NCI-H146 treated with DMSO at 0.1 percent for 48 hours (cell line): ENCODE measurements at regions not wholly inside any gene's neighbourhood (a gene's known extent, or its start where the extent isn't known, plus 50 kb on each side); places are given as distances from the start of the nearest gene placed in this dataset.
"Not testable (repeated sequence)": the region's sequence is repeated elsewhere in the genome, so short reads cannot be mapped to it uniquely, and the experiment has no call there.

Experiments
- DNase-seq: peaks from one replicate; lab custom pipeline; 2025; ENCODE audit not compliant: unreplicated experiment; lab: John Stamatoyannopoulos, UW

DNA sequence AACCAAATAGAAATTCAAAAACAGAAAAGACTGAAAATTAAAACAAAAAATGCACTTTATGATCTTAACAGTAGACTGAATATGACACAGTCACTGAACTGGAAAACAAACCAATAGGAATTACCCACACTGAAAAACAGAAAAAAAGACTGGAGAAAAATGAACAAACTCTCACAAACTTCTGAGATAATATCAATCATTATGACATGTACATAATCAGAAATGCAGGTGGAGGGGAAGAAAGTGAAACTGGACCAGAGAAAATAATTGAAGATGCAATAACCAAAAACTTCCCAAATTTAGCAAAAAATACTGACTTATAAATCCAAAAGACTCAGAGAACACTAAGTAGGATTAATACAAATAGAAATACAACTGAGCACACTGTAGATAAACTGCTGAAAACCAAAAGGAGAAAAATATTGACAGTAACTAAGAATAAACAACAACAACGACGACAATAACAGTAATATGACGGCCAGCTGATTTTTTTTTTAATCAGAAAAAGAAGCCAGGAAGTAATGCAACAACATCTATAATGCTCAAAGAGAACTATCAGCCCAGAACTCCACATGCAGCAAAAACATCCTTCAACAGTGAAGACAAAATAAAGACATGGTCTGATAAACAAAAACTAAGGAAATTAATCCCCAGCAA, 108.1 kb downstream of the ZFAND4 start:
- DNase-seq, result no peak

DNA sequence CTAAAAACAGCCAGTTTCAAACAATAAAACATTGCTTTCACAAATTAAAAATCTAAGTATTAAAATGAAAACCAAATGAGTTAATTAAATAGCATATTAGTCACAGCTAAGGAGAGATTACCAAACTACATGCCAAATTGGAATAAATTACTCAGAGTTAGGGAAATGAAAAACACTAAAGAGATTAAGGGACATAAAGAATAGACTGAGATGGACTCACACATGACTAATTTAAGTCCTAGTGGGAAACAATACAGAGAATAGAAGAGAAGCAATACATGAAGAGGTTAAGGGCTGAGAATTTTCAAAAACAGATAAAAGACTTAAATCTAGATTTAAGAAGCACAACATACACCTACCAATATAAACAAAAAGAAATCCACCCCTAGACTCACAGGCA, 110.6 kb downstream of the ZFAND4 start:
- no peak for DNase-seq

DNA sequence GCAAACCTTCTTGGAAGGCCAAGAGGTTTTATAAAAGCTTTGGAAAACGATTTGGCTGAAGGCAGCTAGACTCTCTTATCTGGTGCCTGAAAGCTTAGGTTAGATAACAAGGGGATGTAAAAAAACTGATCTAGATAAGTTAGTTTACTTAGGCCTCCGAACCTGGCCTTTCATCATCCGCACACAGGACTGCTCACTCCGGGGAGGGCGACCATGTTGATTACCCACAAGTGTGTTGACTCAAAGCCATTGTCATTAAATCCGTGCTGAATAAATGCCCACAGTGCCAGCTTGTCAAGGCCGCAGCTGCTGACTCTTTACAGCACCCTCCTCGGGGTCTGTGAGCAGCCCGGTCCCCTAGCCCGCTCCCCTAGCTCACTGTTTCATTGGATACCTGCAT, 112.3 kb downstream of the ZFAND4 start:
- no peak for DNase-seq

DNA sequence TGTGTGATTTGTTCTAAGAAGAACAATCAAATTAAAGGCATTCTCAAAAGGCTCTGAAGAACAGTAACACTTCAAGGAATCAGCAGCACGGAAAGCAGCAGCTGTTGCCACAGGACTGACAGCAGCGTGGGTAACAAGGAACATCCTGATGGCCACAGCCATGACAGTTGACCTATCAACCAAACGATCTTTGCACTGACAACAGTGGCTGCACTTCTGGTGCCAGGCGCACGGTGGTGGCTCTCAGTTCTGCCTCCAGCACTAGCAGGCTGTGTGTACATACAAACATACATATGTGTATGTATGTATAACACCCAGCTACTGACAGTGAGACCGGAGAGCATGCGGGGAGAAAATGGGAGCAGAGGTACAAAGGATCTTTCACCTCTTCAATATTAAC, 114.1 kb downstream of the ZFAND4 start:
- DNase-seq, result no peak

DNA sequence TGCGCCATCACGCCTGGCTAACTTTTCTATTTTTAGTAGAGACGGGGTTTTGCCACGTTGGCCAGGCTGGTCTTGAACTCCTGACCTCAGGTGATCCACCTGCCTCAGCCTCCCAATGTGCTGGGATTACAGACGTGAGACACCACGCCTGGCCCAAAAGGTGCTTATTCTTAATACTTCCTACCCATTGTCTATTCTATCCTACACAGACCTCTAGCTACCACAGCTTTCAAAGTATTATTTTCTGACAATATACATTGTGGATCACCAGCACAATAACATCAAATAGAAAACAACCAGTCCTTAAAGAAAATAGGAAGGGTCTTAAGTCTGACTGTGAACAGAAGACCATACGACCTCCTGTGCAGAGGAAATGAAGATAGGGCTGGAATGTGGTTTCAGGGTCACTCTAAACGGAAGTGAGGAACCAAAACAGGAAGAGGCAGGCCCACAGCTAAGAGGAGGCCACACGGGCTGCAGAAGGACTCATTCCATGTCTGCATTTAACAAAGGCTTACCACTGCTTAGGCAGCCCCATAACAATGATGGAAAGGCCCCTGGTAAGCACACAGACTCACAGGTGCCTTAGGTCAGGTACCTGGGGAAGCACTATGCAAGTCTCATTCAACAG, 115.2 kb downstream of the ZFAND4 start:
- DNase-seq, result no peak

DNA sequence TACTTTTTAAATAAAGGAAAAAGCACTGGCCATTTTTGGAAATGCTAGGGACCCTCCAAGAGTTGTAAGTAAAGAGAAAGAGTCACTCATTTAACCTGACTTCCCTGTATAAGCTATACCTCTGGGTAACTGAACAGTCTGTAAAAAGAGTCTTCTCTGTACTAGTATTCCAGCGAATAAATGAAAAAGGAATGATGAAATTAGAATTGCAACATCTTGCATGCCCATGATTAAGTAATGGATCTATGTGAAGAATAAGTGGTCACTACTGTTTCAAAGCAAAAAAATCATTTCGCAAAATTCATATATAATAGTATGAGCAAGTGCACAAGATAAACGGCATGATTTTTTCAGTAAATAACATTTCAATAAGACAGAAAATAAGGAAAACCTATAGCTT, 116.8 kb downstream of the ZFAND4 start:
- DNase-seq, result no peak

DNA sequence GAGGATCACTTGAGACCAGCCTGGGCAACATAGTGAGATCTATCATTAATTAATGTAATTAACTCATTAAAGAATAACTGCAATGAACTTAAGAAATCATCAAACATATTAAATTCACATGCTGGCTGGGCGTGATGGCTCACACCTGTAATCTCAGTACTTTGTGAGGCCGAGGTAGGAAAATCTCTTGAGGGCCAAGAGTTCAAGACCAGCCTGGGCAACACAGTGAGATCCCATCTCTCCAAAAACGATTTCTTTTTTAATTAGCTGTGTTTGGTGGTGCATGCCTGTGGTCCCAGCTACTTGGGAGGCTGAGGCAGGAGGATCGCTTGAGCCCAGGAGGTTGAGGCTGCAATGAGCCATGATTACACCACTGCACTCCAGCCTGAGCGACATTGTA, 117.2 kb downstream of the ZFAND4 start:
- DNase-seq, result not testable (repeated sequence)

DNA sequence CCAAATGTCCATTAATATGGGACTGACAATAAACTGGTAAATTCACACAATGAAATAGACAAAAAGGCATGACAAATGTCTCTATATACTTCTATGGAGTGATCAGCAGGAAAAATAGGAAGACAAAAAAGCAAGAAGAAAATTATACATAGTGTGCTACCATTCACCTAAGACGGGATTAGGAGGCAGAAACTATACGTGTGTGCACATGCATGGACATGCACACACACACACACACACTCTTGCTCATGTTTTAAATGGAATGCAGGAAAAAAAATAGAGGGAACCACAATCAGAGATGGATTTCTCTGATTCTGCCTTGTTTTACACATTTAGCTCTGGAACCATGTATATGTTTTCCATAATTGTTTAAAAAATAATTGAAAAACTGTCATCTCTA, 119.0 kb downstream of the ZFAND4 start:
- no peak for DNase-seq

DNA sequence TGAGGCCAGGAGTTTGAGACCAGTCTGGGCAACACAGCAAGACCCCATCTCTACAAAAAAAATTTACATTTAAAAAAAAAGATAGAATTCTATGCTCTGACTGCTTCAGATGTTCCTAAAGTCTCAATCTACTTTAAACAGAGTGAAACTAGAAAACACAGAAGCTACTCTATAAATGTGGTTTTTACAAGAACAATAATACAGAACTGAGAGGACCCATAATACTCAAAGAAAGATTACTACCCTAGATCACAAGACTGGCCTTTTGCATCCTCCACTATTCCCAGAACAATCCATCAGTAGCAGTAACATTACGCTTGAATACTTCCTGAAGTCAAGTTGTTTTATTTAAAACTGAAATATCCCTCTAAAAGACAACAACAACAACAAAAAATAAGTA, 119.4 kb downstream of the ZFAND4 start:
- no peak for DNase-seq

DNA sequence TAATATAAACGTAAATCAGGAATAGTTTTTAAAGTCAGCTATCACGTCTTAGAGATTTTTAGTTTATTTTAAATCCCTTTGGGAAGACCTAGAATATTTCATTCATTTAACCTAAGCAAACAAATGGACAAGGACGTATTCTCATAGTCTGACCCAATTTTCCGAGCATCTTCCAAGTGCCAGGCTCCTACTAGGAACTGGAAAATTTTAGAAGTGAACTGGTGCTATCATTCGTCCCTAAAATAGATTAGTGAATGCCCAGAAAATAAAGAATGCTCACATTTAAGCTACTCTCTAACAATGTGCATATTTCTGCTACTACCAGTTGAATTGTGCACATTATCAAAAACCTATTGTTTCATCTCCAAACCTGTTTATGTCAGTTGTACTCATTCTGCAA, 120.1 kb downstream of the ZFAND4 start:
- no peak for DNase-seq

DNA sequence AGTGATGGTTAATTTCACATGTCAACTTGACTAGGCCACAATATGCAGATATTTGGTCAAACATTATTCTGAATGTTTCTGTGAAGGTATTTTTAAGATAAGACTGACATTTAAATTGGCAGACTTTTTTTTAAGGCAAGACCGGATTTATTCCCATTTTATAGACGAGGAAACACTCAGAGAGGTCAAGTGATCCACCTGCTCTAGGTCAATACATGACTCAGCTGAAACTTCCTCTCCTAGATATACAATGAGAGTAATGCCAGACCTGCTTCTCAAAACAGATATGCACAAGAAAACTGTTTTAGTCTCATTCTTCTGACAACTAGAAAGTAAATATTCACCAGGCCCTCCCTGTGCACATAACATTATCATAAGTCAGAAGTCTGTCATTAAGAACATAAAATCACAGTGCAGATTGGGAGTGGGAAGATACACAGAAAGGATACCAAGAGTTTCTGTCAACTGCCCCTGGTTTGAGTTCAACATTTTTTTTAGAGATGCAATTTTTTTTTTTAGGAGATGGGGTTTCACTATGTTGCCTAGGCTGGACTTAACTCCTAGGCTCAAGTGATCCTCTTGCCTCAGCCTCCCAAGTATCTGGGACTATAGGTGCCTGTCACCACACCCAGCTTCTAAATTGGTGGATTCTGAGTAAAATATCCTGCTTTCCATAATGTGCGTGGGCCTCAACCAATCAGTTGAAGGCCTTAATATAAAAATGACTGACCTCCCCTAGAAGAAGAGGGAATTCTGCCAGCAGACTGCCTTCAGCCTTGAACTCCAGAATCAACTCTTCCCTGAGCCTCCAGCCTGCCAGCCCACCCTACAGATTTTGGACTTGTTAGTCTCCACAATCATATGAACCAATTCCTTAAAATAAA, 121.4 kb downstream of the ZFAND4 start:
- no peak for DNase-seq

DNA sequence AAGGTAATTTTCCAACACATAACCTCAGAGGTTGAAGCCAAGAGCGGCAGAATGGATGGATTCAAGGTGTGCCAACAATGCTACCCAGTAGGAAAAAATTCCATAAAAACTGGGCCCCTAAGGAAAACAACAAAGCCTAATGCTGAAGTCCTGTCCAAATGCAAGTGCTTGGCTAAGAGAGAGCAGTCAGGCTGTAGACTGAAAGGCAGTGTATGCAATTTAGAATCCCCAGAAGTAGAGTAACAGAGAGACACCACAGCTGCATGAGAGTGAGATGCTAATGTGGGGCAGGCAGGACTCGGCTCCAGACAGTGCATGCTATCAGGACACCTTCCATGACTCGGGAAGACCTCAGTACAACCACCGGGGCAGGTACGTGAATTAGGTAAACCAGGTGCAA, 124.5 kb downstream of the ZFAND4 start:
- no peak for DNase-seq

DNA sequence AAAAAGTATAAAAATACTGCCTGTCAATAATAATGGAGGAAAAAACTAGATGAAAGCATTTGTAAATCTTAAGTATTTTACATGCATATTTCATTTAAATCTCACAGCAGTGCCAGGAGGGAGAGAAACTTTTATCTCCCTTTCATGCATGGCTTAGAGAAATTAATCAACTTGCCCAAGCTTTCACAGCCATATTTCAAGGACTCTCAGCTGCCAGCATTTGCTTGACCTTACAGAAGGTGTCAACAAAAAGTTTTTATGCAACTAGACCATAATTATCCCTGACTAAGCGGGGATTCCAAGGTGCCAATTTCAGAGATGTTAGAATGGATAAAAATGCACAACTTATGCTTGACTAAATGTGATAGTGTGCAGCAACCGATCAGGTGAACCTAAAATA, 125.4 kb downstream of the ZFAND4 start:
- DNase-seq, result no peak

DNA sequence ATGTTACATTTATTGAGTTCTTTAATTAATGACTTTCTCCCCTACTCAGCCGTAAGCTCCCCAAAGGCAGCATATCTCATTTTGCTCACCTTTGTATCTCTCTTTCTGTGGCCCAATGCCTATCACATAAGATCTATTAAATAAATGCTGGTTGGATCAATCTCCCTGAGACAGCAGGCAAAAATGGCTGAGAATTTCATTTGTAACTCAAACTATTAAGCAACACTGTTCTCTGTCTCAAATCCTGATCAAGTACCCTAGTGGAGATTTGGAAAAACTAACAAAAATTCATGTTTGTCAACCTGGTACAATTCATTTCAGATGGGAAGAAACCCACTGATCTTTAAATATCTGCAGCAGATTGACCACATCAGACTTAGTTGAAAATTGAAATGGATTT, 127.4 kb downstream of the ZFAND4 start:
- DNase-seq, result no peak

DNA sequence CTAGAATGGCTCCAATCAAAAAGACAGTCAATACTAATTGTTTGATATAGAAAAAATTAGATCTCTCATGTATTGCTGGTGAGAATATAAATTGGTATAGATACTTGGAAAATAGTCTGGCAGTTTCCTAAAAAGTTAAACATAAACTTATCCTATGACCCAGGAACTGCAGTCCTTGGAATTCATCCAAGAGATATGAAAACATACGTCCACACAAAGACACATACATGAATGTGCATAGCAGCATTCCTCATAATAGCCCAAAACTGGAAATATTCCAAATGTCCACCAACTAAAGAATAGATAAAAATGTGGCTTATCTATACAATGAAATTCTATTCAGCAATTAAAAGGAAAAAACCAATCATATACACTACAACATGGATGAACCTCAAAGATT, 128.4 kb downstream of the ZFAND4 start:
- DNase-seq, result no peak

DNA sequence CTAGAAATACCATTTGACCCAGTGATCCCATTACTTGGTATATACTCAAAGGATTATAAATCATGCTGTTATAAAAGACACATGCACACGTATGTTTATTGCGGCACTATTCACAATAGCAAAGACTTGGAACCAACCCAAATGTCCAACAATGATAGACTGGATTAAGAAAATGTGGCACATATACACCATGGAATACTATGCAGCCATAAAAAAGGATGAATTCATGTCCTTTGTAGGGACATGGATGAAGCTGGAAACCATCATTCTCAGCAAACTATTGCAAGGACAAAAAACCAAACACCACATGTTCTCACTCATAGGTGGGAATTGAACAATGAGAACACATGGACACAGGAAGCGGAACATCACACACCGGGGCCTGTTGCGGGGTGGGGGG, 131.5 kb downstream of the ZFAND4 start:
- not testable (repeated sequence) for DNase-seq

DNA sequence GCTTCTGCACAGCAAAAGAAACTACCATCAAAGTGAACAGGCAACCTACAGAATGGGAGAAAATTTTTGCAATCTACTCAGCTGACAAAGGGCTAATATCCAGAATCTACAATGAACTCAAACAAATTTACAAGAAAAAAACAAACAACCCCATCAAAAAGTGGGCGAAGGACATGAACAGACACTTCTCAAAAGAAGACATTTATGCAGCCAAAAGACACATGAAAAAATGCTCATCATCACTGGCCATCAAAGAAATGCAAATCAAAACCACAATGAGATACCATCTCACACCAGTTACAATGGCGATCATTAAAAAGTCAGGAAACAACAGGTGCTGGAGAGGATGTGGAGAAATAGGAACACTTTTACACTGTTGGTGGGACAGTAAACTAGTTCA, 132.0 kb downstream of the ZFAND4 start:
- not testable (repeated sequence) for DNase-seq

DNA sequence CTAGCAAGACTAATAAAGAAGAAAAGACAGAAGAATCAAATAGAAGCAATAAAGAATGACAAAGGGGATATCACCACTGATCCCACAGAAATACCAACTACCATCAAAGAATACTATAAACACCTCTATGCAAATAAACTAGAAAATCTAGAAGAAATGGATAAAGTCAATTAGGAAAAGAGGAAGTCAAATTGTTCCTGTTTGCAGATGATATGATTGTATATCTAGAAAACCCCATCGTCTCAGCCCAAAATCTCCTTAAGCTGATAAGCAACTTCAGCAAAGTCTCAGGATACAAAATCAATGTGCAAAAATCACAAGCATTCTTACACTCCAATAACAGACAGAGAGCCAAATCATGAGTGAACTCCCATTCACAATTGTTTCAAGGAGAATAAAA, 133.0 kb downstream of the ZFAND4 start:
- DNase-seq, result not testable (repeated sequence)

DNA sequence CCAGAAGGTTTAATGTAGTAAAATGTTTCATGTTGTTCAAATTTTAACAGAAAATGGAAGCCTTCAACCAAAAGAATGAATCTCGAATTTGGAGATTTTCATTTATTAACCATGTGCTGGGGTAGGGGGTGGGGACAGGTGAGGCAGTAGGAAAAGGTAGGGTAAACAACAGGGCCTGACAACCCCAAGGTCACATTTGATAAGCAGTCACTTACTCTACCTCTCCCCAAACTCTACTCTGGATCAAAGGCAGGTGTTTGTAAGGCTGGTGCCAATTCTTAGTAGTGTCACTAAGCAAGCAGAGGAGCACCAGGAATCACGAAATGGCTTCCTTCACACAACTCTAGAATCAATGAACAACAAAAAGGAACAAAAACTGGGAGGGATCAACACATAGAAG, 138.0 kb downstream of the ZFAND4 start:
- DNase-seq, result no peak

DNA sequence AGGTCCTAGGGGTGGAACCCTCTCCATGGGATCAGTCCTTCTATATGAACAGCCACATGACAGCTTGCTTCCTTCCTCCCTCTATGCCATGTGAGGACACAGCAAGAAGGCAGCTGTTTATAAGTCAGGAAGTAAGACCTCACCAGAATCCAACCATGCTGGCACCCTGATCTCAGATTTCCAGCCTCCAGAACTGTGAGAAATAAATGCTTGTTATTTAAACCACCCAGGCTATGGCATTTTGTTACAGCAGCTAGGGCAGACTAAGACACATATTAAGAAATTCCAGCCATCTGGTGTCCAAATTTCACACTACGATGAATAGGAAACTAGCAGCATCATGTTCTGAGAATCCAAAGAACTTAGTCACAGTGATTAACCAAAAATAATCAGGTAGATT, 140.1 kb downstream of the ZFAND4 start:
- no peak for DNase-seq

DNA sequence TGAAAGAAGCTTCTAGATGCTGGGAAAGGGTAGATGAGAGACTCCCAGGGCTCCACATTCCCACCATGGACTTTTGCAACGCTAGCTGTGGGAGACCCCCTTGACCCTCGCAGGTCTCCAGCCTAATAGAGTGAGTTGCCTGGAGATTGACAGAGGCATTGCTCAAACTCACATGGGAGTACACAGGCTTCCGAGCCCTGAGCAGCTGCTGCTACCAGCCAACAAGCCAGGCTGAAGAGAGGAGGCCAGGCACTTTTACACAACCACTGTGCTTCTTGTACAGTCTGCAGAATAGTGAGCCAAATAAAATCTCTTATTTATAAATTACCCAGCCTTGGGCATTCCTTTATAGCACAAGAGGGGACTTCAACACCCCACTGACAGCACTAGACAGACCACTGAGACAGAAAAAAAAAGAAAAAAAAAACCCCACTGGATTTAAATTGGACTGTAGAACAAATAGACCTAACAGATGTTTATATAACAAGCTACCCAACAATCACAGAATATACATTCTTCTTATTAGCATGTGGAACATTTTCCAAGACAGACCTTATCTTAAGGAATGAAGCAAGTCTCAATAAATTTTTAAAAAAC, 146.2 kb downstream of the ZFAND4 start:
- no peak for DNase-seq

DNA sequence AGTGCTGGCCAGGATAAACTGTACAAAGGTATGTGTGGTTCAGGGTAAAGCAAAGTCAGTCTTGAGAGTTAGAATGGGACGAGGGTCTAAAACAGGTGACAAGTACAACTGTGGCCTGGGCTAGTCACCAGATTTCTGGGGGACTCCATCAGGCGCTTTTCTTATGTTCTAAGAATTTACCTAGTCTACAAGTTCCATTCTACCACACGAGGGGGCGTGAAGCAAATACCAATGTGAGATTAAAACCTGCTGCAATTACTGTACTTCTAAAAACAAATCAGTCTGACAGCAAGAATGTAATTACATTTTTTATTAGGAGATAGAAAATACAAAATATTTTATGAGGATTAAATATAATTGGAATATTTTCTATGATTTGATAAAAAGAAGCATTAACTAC, 146.5 kb downstream of the ALOX5 start:
- no peak for DNase-seq
